Osteoblast (primary cell): ENCODE measurements at regions not wholly inside any gene's neighbourhood (a gene's known extent, or its start where the extent isn't known, plus 50 kb on each side); places are given as distances from the start of the nearest gene placed in this dataset.

Source experiments
- DNase-seq: peaks from one replicate; pipeline ENCODE4 v3.0.0; 2011; ENCODE audit warnings: low spot score, mixed read lengths; ENCODE audit not compliant: insufficient read length; ENCODE audit errors: missing footprints
- H2AFZ ChIP-seq: 2 replicates; pipeline ENCODE4 v1.6.0; 2011; ENCODE audit warnings: mild to moderate bottlenecking, low read length
- H3K27ac ChIP-seq: 2 replicates; pipeline ENCODE4 v1.5.1; 2011; ENCODE audit warnings: mild to moderate bottlenecking, low read depth, low read length, moderate library complexity
- H3K27me3 ChIP-seq: 2 replicates; pipeline ENCODE4 v1.6.0; 2012; ENCODE audit warnings: mild to moderate bottlenecking, control low read depth, inconsistent platforms, low read length, moderate library complexity; ENCODE audit not compliant: insufficient read depth
- H3K36me3 ChIP-seq: 2 replicates; pipeline ENCODE4 v1.5.1; 2011; ENCODE audit warnings: mild to moderate bottlenecking, low read length, control low read depth, moderate library complexity; ENCODE audit not compliant: insufficient read depth
- H3K4me1 ChIP-seq: 2 replicates; pipeline ENCODE4 v1.5.1; 2011; ENCODE audit warnings: mild to moderate bottlenecking, low read length, control low read depth, moderate library complexity; ENCODE audit not compliant: insufficient read depth
- H3K4me2 ChIP-seq: 2 replicates; pipeline ENCODE4 v1.6.0; 2011; ENCODE audit warnings: mild to moderate bottlenecking, low read length; ENCODE audit not compliant: insufficient read depth
- H3K4me3 ChIP-seq: fragments of 200-600 bp; sonication (generic); 3 replicates; pipeline ENCODE4 v1.5.1; 2012; ENCODE audit warnings: mild to moderate bottlenecking, low read length, inconsistent platforms; ENCODE audit not compliant: insufficient read depth
- H3K79me2 ChIP-seq: 2 replicates; pipeline ENCODE4 v1.6.0; 2012; ENCODE audit warnings: mild to moderate bottlenecking, low read length, control low read depth, inconsistent platforms; ENCODE audit not compliant: insufficient read depth
- H3K9me3 ChIP-seq: 2 replicates; pipeline ENCODE4 v1.5.1; 2011; ENCODE audit warnings: low read depth, low read length, control low read depth
- H4K20me1 ChIP-seq: 2 replicates; pipeline ENCODE4 v1.6.0; 2012; ENCODE audit warnings: mild to moderate bottlenecking, low read length, control low read depth; ENCODE audit not compliant: insufficient read depth
- CTCF ChIP-seq: IDR thresholded peaks from 2 replicates; pipeline ENCODE4 v1.5.1; 2011; ENCODE audit warnings: mild to moderate bottlenecking, low read depth, low read length, moderate library complexity; ENCODE audit errors: extremely low read depth

- Histone ChIP-seq H3K4me2 (no peak overlapping the region), H3K9me3 (no peaks in the 10 kb centered on the region), H3K79me2 (no peaks in the 10 kb centered on the region), H4K20me1 (no peaks in the 10 kb centered on the region), H3K4me3 (no peak overlapping the region), H3K27ac (no peak overlapping the region), H3K36me3 (no peaks in the 10 kb centered on the region), H3K27me3 (peaks cover 33% of the 10 kb centered on the region), H3K4me1 (no peaks in the 10 kb centered on the region), H2AFZ (no peak overlapping the region)
- TF ChIP-seq CTCF, result no peak
- DNase-seq, result no peak
Observed at GRCh38 chr22:27610863-27611786, 190.4 kb downstream of the MN1 start.

GRCh38 chr22:27612115-27612514, 189.4 kb downstream of the MN1 start:
- Histone ChIP-seq H4K20me1 (no peaks in the 10 kb centered on the region), H3K27me3 (peaks cover 33% of the 10 kb centered on the region), H3K4me2 (no peak overlapping the region), H2AFZ (no peak overlapping the region), H3K79me2 (no peaks in the 10 kb centered on the region), H3K4me3 (no peak overlapping the region), H3K9me3 (no peaks in the 10 kb centered on the region), H3K36me3 (no peaks in the 10 kb centered on the region), H3K27ac (no peak overlapping the region), H3K4me1 (no peaks in the 10 kb centered on the region)
- no peak for TF ChIP-seq CTCF
- DNase-seq, result no peak

GRCh38 chr22:27613099-27614005, 188.2 kb downstream of the MN1 start:
- Histone ChIP-seq H3K79me2 (no peaks in the 10 kb centered on the region), H3K4me1 (no peaks in the 10 kb centered on the region), H2AFZ (no peak overlapping the region), H3K27me3 (peaks cover 37% of the 10 kb centered on the region), H3K27ac (no peak overlapping the region), H3K9me3 (no peaks in the 10 kb centered on the region), H3K36me3 (no peaks in the 10 kb centered on the region), H3K4me2 (no peak overlapping the region), H3K4me3 (no peak overlapping the region), H4K20me1 (no peaks in the 10 kb centered on the region)
- DNase-seq, result peak; percentile 82
- TF ChIP-seq CTCF, result no peak
